HCT116 (cell line): ENCODE measurements at regions not wholly inside any gene's neighbourhood (a gene's known extent, or its start where the extent isn't known, plus 50 kb on each side); places are given as distances from the start of the nearest gene placed in this dataset.

Experiments used
- ATAC-seq: fragments of 200-7000 bp; cut with Tn5 transposase; 2 replicates; pipeline ENCODE4 v1.9.1; 2020; ENCODE audit warnings: mild to moderate bottlenecking, moderate library complexity
- BruUV-seq: library from RNA; stranded (reverse); fragments of 400-500 nt; replicated peaks from 2 replicates; lab custom pipeline; 2021; lab: Mats Ljungman, UMichigan
- CTCF ChIA-PET: fragments of 300-600 bp; sonication (Branson Sonifier 250); formaldehyde crosslinking; loops from one replicate; lab custom pipeline; 2021; ENCODE audit warnings: antibody characterized with exemption; lab: Charles Lee
- POLR2A ChIA-PET: fragments of 300-600, 350-600 bp; sonication (Branson Sonifier 250); formaldehyde crosslinking; loops from one replicate; lab custom pipeline; 2021; ENCODE audit warnings: antibody characterized with exemption; lab: Charles Lee
- RAD21 ChIA-PET, 2 experiments: fragments of 300-600 bp; sonication (Branson Sonifier 250); formaldehyde crosslinking; loops; one replicate each; lab custom pipeline; 2023; ENCODE audit warnings: low total read pairs in 2 of 2; ENCODE audit not compliant: uncharacterized antibody in 2 of 2, unreplicated experiment in 2 of 2, low non-redundant PET in 1 of 2; lab: Charles Lee
- DNase-seq: peaks from one replicate; pipeline ENCODE4 v3.0.0-alpha.2; 2010; ENCODE audit warnings: low read depth, low spot score
- H2AFZ ChIP-seq: fragments of 200-600 bp; shearing (Covaris generic), sonication (generic); 2 replicates; pipeline ENCODE4 v1.6.1; 2017; ENCODE audit warnings: low read depth, mixed run types, mixed read lengths, antibody characterized with exemption, low read length; ENCODE audit not compliant: poor library complexity, severe bottlenecking
- H3K27ac ChIP-seq: 2 replicates; pipeline ENCODE4 v1.5.1; 2012; ENCODE audit warnings: low read depth, low read length
- H3K27me3 ChIP-seq: fragments of 200-600 bp; sonication (generic); 2 replicates; pipeline ENCODE4 v1.6.1; 2016; ENCODE audit warnings: mixed run types, low read length, mixed read lengths; ENCODE audit not compliant: insufficient read depth
- H3K36me3 ChIP-seq, 2 experiments: fragments of 200-500 bp in 1 of 2; fragments of 200-600 bp in 1 of 2; sonication (Bioruptor generic) in 1 of 2; sonication (generic) in 1 of 2; 2 replicates each; pipeline versions ENCODE4 v1.5.1 to v1.6.1; 2014 to 2016; ENCODE audit warnings: low read length in 2 of 2, inconsistent platforms in 1 of 2, mixed read lengths in 1 of 2, mixed run types in 1 of 2; ENCODE audit not compliant: insufficient read depth in 2 of 2, control insufficient read depth in 1 of 2
- H3K4me1 ChIP-seq, 2 experiments: fragments of 200-600 bp in 1 of 2; sonication (generic) in 1 of 2; 2 replicates each; pipeline versions ENCODE4 v1.5.1 to v1.6.1; 2012 to 2017; ENCODE audit warnings: low read length in 2 of 2, inconsistent platforms in 1 of 2, mild to moderate bottlenecking in 1 of 2, mixed read lengths in 1 of 2, mixed run types in 1 of 2, moderate library complexity in 1 of 2; ENCODE audit not compliant: insufficient read depth in 2 of 2, control insufficient read depth in 1 of 2
- H3K4me2 ChIP-seq: fragments of 200-600 bp; sonication (generic); 2 replicates; pipeline ENCODE4 v1.6.1; 2017; ENCODE audit warnings: mixed run types, low read length, mixed read lengths
- H3K4me3 ChIP-seq, 2 experiments: fragments of 200-600 bp in 1 of 2; sonication (generic) in 1 of 2; replicated peaks in 1 of 2; 2 replicates each; pipeline ENCODE4 v1.5.1; 2011 to 2016; ENCODE audit warnings: low read length in 2 of 2, control low read depth in 1 of 2, low read depth in 1 of 2, mild to moderate bottlenecking in 1 of 2, mixed read lengths in 1 of 2, mixed run types in 1 of 2
- H3K79me2 ChIP-seq: fragments of 200-600 bp; sonication (generic); 2 replicates; pipeline ENCODE4 v1.6.1; 2017; ENCODE audit warnings: mild to moderate bottlenecking, mixed run types, low read length, moderate library complexity, mixed read lengths; ENCODE audit not compliant: insufficient read depth
- H3K9ac ChIP-seq: fragments of 200-600 bp; sonication (generic); 2 replicates; pipeline ENCODE4 v1.6.1; 2016; ENCODE audit warnings: low read length, mixed read lengths
- H3K9me2 ChIP-seq: fragments of 200-600 bp; sonication (generic), shearing (Covaris generic); 2 replicates; pipeline ENCODE4 v1.6.1; 2017; ENCODE audit warnings: mixed run types, mild to moderate bottlenecking, moderate library complexity; ENCODE audit not compliant: insufficient read depth
- H3K9me3 ChIP-seq, 2 experiments: fragments of 200-500 bp in 1 of 2; fragments of 200-600 bp in 1 of 2; sonication (Bioruptor generic) in 1 of 2; sonication (generic) in 1 of 2; 2 replicates each; pipeline ENCODE4 v1.6.1; 2014 to 2017; ENCODE audit warnings: low read length in 2 of 2, mixed read lengths in 2 of 2, inconsistent platforms in 1 of 2, low read depth in 1 of 2, mild to moderate bottlenecking in 1 of 2, mixed run types in 1 of 2, moderate library complexity in 1 of 2; ENCODE audit not compliant: control insufficient read depth in 1 of 2, insufficient read depth in 1 of 2
- H4K20me1 ChIP-seq: fragments of 200-600 bp; sonication (generic), shearing (Covaris generic); 2 replicates; pipeline ENCODE4 v1.6.1; 2017; ENCODE audit warnings: mixed run types, mild to moderate bottlenecking, moderate library complexity; ENCODE audit not compliant: insufficient read depth
- ATF3 ChIP-seq: IDR thresholded peaks from 2 replicates; pipeline ENCODE4 v1.6.1; 2012
- CBX3 ChIP-seq: IDR thresholded peaks from 2 replicates; pipeline ENCODE4 v1.6.1; 2012; ENCODE audit warnings: low read depth
- CTCF ChIP-seq, 3 experiments: fragments of 200-600 bp in 1 of 3; sonication (generic) in 1 of 3; IDR thresholded peaks in 2 of 3; conservative IDR thresholded peaks in 1 of 3; 2 replicates each; pipeline ENCODE4 v1.5.1; 2012 to 2017; ENCODE audit warnings: low read depth in 2 of 3, low read length in 2 of 3, antibody characterized with exemption in 1 of 3, borderline replicate concordance in 1 of 3, control low read depth in 1 of 3, mild to moderate bottlenecking in 1 of 3, mixed read lengths in 1 of 3, mixed run types in 1 of 3, moderate library complexity in 1 of 3; ENCODE audit not compliant: insufficient read depth in 1 of 3
- EGR1 ChIP-seq: IDR thresholded peaks from 2 replicates; pipeline ENCODE4 v1.6.1; 2012; ENCODE audit warnings: low read depth
- ELF1 ChIP-seq: IDR thresholded peaks from 2 replicates; pipeline ENCODE4 v1.6.1; 2012; ENCODE audit warnings: low read depth, borderline replicate concordance
- JUND ChIP-seq: IDR thresholded peaks from 2 replicates; pipeline ENCODE4 v1.6.1; 2012
- RAD21 ChIP-seq: IDR thresholded peaks from 2 replicates; pipeline ENCODE4 v1.6.1; 2012; ENCODE audit warnings: low read depth, mild to moderate bottlenecking
- SP1 ChIP-seq: IDR thresholded peaks from 2 replicates; pipeline ENCODE4 v1.6.1; 2012; ENCODE audit warnings: low read depth
- SRF ChIP-seq: IDR thresholded peaks from 2 replicates; pipeline ENCODE4 v1.6.1; 2012; ENCODE audit warnings: low read depth
- TCF7L2 ChIP-seq: IDR thresholded peaks from 2 replicates; pipeline ENCODE4 v1.7.0; 2011; ENCODE audit warnings: borderline replicate concordance, inconsistent platforms; ENCODE audit not compliant: insufficient read depth, insufficient read length; ENCODE audit errors: extremely low read depth
- YY1 ChIP-seq: IDR thresholded peaks from 2 replicates; pipeline ENCODE4 v1.6.1; 2011; ENCODE audit warnings: low read length, low read depth, moderate library complexity, mild to moderate bottlenecking; ENCODE audit not compliant: insufficient replicate concordance; ENCODE audit errors: extremely low read depth
- ZNF274 ChIP-seq: fragments of 200-500 bp; sonication (Bioruptor generic); IDR thresholded peaks from 2 replicates; pipeline ENCODE4 v1.6.1; 2014; ENCODE audit warnings: mild to moderate bottlenecking, low read depth, low read length, inconsistent platforms
- intact Hi-C: fragments of 100-400 bp; cut with micrococcal nuclease; formaldehyde crosslinking; loops from 2 replicates; pipeline ENCODE4 v1.10.0; 2022
- TF ChIP-seq, protein P1 (sequence below): IDR thresholded peaks from 2 replicates; pipeline ENCODE4 v1.6.1; 2012

- Histone ChIP-seq H3K27ac (no peak overlapping the region), H3K9me2 (no peaks in the 10 kb centered on the region), H3K27me3 (no peaks in the 10 kb centered on the region), H2AFZ (no peak overlapping the region), H3K9me3 (no peaks in the 10 kb centered on the region), H3K4me2 (no peak overlapping the region), H3K9ac (no peak overlapping the region), H3K36me3 (no peaks in the 10 kb centered on the region), H3K79me2 (no peaks in the 10 kb centered on the region), H3K4me3 (no peak overlapping the region), H4K20me1 (no peaks in the 10 kb centered on the region), H3K4me1 (no peaks in the 10 kb centered on the region)
- BruUV-seq: no TSS peak
- ChIA-PET CTCF (no interaction called here), RAD21 (no interaction called here), POLR2A (no interaction called here)
- intact Hi-C loops: no loop called here
- no peak for ATAC-seq
- TF ChIP-seq ELF1: no peak
- TF ChIP-seq CTCF (IDR thresholded peaks at IDR 0.05 in 2 of 3, conservative IDR thresholded peaks at IDR 0.05 in 1 of 3; ENCODE audit: borderline replicate concordance in 1 of 3, insufficient read depth in 1 of 3, low read depth in 2 of 3, low read length in 2 of 3): no peak
- no peak for TF ChIP-seq YY1
- no peak for DNase-seq
Measured at GRCh38 chr2:186980787-186981550, 132.0 kb upstream of the ZSWIM2 start.

- Histone ChIP-seq H3K9me2 (no peaks in the 10 kb centered on the region), H3K4me2 (no peak overlapping the region), H3K36me3 (no peaks in the 10 kb centered on the region), H3K27ac (no peak overlapping the region), H3K9me3 (no peaks in the 10 kb centered on the region), H3K4me3 (no peak overlapping the region), H3K79me2 (no peaks in the 10 kb centered on the region), H4K20me1 (no peaks in the 10 kb centered on the region), H2AFZ (no peak overlapping the region), H3K27me3 (no peaks in the 10 kb centered on the region), H3K9ac (no peak overlapping the region), H3K4me1 (no peaks in the 10 kb centered on the region)
- DNase-seq (no peak), ATAC-seq (no peak)
- no peak for TF ChIP-seq SP1
- no peak for TF ChIP-seq TCF7L2
- TF ChIP-seq, protein P1, sequence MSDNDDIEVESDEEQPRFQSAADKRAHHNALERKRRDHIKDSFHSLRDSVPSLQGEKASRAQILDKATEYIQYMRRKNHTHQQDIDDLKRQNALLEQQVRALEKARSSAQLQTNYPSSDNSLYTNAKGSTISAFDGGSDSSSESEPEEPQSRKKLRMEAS: no peak
- no peak for TF ChIP-seq YY1
- TF ChIP-seq JUND: no peak
- TF ChIP-seq ATF3: no peak
- no peak for TF ChIP-seq SRF
- TF ChIP-seq RAD21: no peak
- TF ChIP-seq ZNF274: no peak
- no peak for TF ChIP-seq CBX3
- TF ChIP-seq EGR1: no peak
- intact Hi-C loops: no loop called here
- no TSS peak for BruUV-seq
- ChIA-PET RAD21 (no interaction called here), CTCF (no interaction called here), POLR2A (no interaction called here)
Measured at GRCh38 chr2:186980117-186980442, 131.1 kb upstream of the ZSWIM2 start.
